B cell (primary cell): ENCODE measurements at regions not wholly inside any gene's neighbourhood (a gene's known extent, or its start where the extent isn't known, plus 50 kb on each side); places are given as distances from the start of the nearest gene placed in this dataset.

Experiments
- EZH2 ChIP-seq: IDR thresholded peaks from 2 replicates; pipeline ENCODE4 v1.6.1; 2012; ENCODE audit warnings: borderline replicate concordance, low read depth, mild to moderate bottlenecking, moderate library complexity, low read length; ENCODE audit not compliant: insufficient read depth, poor library complexity, severe bottlenecking
- TF ChIP-seq, protein P1 (sequence below): fragments of 200-600 bp; IDR thresholded peaks from one replicate; pipeline ENCODE4 v1.8.0; 2022; ENCODE audit warnings: antibody characterized with exemption, mild to moderate bottlenecking

DNA sequence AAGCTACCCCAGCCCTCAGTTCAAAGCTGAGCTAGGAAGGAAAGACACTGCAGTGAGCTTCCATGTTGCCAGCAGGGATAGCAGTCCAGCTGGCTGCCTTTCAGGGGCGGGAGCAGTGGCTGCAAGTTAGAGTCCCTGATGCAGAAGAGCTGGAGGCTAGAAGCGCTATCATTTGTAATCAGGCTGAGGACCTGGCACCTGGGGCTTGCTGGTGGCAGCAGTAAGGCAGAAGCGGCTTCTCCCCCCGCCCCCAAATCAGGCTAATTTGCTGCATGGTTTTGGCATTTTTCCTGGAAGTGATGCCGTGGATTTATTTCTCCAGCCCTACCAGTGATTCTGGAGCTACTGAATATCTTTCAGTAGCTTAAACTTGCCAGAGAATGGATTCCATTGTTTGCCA lies 203.3 kb downstream of the CLCN4 start:
- TF ChIP-seq, protein P1, sequence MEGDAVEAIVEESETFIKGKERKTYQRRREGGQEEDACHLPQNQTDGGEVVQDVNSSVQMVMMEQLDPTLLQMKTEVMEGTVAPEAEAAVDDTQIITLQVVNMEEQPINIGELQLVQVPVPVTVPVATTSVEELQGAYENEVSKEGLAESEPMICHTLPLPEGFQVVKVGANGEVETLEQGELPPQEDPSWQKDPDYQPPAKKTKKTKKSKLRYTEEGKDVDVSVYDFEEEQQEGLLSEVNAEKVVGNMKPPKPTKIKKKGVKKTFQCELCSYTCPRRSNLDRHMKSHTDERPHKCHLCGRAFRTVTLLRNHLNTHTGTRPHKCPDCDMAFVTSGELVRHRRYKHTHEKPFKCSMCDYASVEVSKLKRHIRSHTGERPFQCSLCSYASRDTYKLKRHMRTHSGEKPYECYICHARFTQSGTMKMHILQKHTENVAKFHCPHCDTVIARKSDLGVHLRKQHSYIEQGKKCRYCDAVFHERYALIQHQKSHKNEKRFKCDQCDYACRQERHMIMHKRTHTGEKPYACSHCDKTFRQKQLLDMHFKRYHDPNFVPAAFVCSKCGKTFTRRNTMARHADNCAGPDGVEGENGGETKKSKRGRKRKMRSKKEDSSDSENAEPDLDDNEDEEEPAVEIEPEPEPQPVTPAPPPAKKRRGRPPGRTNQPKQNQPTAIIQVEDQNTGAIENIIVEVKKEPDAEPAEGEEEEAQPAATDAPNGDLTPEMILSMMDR, result no peak
- TF ChIP-seq EZH2, result no peak
